DMS53 treated with DMSO at 0.1 percent for 48 hours (cell line): ENCODE measurements at regions not wholly inside any gene's neighbourhood (a gene's known extent, or its start where the extent isn't known, plus 50 kb on each side); places are given as distances from the start of the nearest gene placed in this dataset.

Experiments used
- DNase-seq: peaks from one replicate; lab custom pipeline; 2025; ENCODE audit not compliant: unreplicated experiment; lab: John Stamatoyannopoulos, UW

DNA sequence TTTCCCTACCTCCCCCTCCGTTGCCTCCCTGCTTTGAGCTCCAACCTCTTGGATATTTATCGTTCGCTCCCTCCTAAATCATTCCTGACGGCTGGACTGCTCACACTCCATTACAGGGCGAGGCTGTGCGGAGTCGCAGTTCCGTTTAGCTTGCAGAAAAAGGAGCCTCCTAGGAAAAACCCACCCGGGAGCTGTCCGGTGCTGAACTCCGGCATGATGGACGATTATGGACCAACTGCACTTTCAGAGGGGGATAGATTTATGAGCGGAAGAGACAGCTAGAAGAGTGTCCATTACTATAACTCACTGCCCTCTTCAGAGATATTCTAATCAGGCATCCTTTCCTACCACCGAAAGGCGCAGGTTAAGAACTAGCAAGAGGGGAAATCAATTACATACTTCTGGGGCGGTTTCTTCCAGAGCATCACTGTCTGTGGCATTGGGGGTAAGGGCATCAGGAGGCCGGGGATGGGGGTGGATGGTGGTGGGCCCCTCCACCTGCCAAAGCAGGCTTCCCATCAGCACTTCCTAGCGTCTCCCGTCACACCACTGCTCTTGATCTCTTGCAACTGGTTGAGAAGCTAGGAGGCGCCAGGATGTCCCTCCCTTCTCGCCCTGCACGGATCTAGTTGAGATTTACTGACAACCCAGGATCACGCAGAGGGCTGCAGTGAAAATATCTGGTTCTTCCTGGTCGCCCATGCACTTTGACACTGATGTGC is 251.2 kb downstream of the ENGASE start:
- no peak for DNase-seq

DNA sequence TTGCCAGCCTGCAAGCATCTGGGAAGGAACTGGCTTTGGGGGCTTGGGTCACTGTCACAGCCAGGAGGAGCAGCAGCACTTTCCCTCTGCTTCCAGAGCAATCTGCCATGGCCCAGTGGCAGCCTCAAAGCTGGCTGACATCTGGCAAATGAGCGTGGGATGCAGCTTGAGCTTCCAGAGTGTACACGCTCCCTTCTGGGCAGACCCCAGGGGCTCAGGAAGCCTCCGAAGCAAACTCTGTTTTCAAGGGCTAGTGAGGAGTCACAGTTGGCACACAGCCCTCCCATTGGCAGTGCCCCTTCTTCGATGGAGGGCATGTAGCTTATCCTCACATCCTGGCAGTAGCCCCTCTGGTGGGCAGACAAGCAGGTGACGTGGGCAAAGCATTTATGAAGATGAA is 249.6 kb downstream of the ENGASE start:
- DNase-seq: no peak

DNA sequence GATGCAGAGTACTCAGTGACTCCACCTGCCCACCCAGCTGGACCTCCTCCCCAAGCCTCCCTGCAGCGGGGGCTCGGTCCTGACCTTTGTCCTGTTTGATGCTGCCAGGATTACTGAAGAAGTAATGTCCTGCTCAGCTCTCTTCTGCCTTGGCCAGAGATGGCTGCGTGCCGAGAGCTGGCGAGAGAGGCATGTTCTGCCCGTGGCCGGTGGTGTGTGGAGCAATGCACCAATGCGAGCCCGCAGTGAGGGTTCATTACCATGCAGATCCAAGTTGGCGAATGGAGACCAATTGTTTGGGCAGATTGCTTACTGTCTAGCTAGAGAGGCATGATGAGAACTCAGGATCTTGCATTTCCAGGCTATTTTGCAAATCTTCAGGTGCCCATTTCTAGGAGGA is 248.9 kb downstream of the ENGASE start:
- DNase-seq: no peak

DNA sequence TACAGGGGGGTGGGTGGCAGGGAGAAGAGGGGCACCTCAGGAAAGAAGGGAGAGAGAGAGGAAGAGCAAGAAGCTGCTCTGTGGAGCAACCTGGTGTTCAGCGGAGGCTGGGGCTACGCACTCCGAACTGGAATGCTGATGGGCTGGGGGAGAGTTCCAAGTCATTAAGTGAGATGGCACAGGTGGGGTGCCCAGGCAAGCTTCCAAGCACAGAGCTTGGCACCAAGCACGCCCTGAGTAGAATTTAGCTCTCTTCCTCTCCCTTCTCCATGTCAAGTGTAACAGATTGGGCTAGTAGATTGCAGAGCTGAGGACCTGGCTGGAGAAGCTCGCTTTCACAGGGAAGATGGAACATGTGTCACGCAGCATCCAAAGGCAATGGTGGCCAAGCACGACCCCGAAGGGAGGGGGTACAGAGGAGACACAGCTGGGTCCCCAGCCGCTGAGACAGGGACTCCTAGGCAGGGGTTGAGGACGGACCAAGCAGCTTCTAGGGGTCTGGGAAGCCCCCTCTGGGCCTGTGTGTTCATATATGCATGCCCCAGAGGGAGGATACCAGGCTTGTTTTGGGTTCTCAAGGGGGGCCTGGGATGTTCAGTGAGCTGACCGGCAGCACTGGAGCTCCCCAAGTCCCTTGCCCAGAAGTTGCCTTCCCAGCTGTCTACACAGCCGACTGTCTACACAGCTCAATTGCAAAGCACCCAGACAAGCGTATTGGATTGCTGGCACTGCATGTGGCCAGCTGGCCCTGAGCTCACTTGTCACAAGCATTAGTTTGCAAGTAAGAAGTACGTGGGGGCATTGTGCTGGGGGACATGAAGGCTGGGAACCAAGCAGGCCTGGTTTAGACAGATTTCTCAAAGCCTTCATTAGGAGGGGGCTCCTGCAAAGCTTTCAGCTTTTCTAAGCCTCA is 247.8 kb downstream of the ENGASE start:
- no peak for DNase-seq

DNA sequence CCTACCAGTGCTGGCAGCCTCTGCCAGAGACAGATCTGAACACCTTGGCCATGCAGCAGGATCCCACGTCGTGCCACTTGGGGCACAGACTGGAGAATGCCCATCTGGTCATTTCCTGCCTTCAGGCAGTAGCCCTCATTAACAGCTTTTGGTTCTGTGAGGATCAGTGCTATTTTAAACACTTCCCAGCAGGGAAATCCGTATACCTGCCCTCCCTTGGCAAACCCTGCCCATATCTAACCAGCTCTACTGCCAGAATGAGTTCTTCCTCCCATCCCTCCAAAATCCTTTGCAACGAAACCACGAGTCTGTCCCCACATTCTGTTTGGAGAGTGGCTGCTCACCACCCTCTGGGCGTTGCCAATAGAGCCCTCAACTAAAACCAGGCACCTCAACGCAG is 245.7 kb downstream of the ENGASE start:
- DNase-seq: no peak

DNA sequence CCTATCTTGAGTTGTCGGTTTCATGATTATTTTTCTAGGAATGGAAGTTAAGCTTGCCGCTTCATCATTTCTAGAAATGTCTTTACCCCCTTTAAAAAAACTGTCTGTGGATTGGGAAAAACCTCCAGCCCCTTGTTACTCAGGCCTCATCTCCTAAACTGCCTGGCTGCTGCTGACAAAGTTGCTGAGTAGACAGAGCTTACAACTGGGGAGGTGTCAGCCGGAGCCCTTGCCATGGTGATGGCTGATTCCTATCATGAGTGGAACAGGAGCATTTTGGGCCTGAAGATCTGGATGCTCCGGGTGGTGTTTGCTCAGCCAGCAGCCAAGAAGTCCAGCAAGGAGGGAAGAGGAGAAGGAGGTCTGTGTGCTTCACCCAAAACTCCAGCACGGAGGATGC is 243.3 kb downstream of the ENGASE start:
- no peak for DNase-seq

DNA sequence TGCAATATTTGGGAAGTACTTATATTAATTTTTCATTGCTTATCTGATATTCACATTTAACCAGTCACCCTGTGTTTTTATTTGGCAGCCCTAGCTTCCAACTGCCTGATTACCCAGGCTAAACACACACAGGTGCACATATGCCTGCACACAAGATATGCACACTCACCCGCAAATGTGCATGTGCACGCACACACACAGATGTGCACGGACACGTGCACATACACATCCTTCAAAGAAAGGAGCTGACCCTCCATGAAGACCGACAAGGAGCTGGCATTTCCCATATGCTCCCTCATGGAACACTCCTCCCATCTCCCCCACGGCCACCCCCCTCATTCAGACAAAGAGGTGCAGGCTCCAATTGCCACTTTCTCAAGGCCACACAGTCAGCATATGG is 242.2 kb downstream of the ENGASE start:
- no peak for DNase-seq

DNA sequence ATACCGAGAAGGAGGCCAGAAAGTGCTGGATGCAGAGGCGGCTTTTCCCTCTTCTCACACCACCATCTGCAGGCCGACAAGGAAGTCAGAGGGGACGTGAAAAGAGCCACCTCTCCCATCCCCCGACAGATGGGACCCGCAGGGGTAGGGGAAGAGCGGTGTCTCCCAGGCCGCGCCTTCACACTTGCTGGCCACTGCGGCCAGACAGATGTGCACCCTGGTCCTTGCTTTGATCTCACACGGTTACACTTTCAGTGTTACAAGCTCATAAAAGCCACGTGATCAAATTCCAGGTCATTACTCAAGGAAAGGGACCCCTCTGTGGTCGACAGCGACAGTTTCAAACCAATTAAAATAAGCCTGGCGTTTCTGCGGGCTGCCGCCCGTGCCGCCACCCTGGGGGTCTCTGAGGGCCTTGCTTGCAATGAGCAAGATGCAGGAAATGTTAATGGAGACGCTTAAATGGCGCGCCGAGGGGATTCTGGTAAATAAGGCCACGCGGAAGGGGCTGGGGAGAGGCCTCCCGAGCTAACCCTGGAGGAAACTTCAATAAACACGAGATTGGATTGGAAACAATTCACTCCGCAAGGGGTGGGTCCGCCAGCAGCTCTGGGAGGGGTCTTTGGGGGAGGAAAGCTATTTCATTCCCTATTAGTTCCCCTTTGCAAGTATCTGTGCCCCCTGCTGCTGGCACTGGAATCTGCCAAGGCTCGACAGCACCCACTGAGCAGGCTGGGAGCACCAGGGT is 240.9 kb downstream of the ENGASE start:
- DNase-seq: no peak

DNA sequence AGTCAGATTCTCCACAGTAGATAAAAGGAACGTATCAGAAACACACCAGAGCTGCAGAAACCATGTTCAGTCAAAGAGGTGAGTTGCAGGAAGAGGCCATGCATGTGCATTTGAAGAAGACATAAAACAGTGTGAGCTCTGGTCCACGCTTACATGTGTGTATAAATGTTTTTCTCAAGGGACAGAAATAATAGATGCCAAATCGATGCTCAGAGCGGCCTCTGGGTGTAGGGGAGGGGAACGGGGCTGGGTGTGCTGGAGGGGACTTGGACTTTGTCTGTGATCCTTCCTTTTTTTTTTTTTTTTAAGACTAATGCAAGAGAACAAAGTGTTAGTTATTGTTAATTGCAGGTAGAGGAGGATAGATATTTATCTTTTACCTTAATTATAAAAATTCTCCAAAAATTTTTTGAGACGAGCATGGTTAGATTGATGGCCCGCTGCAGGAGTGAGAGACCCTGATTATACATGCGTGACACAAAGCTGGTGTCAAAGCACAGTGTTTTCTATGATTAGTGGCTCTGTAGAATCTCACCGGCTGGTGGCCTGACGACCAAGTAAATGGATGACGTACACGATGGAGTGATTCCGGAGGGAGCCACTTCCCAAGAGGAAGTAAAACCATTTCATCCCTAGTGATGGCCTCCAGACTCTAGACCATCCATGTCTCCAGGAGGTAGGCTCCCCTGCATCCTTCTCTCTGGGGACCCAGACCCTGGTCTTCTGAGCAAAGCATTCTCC is 240.2 kb downstream of the ENGASE start:
- DNase-seq: no peak

DNA sequence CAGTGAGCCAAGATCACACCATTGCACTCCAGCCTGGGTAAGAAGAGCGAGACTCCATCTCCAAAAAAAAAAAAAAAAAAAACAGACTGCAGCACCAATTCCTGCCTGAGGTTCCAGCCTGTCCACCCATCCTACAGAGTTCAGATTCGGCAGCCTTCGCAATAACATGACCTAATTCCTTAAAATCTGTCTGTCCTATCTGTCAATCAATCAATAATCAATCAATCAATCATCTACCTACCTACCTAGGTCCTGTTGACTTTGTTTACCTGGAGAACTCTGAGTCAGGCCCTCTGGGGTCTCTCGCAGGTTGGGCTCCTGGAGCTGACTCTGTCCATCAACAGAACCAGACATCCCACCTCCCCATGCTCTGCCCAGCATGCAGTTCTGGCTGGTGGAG is 236.7 kb downstream of the ENGASE start:
- DNase-seq: no peak

DNA sequence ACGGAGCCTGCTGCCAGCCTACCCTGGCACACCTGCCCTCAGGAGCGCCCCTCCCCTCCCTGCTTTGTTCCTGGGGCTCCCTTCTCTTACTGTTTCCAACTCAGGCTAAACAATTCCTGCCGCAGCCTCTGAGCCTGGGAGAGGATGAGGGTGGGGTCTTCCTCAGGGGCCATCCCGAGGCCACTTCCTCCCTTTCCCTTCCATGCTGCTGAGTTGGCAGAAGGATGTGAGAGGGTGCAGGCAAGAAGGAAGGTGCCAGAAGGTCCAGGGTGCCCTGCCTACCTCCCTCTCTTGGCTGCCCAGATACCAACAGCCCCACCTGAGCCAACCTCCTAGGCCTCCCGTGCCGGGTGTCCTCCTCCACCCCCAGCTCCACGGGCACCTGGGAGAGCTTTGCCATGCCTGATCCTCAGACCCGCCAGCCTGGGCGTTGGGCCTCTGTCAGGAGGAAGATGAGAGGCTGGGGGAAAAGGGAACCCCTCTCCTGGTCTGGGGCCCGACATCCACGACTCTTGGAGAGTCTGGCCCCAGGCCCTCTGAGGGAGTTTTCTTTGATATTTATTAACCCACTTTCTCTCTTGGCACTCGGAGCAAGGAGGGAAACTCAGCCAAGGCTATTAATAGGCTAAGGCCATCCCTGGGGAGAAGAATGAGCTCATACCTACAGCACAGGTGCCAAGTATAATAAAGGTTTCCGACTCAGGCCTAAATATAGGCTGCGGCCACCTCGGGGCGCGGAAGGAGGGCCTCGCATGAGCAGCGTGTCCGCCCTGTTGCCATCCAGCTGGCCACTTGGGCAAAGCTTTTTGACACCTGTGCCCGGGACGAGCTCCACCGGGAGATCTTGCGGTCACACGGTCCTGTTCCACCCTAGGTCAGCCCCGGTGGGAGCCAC is 232.0 kb downstream of the ENGASE start:
- DNase-seq: no peak

DNA sequence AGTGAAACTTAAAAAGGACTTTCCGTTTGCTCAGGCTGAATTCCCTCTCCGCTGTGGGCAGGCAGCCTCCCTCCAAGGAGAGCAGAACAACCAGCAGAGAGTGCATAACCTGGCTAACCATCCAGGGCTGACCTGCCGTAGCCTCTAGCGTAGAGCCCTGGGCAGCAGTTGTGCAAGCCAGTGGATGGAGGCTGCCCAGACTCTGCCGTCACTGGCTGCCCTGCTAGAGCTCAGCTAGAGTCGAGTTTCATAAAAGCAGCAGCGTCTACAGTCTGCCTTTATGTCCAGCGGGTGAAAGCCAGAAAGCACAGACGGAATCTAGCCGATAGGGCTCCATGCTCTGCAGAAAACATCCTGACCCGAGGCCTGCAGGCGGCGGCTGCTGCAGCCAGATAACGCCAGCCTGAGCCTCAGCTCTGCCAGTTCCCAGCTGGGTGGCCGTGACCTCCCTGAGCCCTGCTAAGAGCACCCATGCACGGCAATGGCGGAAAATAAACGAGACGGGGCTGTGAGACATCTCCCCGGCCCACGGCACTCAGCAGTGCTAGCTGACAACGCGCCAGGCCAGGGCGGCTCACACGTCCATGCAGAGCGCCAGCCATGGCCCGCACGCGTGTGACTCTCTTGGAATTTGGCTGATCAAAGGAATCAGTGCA is 231.3 kb downstream of the ENGASE start:
- no peak for DNase-seq

DNA sequence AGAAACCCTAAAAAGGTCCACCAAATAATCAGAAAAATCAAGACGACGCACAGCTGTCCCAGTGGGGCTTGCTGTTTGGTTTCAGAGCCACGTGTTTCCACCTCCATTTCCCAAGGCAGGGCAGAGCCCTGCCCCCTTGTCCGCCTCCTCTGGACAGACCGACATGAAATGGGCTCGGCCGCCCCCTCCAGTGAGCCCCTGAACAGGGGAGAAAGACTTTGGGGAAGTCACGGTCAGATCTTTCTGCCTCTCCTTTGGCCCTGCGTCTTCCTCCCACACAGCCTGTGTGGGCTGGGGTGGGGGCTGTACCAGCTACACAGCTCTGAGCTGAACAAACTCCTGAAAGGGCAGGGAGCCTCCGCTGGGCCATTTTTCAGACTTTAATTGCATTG is 230.7 kb downstream of the ENGASE start:
- DNase-seq: no peak

DNA sequence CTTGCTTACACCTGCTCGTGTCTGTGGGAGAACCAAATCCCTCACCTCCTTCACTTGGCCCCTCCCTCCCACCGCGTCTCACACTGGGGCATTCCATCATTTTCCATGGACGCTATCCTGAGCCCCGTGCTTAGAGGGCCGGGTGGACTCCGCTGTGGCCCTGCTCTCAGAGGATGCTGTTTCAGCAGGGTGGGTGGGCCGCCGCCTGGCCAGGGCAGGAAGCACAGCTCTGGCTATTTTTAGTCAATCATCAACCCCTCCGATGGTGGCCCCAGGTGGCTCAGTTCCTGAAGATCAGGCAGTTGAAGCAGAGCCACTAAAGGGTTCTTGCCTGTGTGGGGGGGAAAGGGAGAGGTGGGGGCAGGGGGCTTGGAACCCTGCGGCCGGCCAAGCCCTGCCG is 230.3 kb downstream of the ENGASE start:
- no peak for DNase-seq

DNA sequence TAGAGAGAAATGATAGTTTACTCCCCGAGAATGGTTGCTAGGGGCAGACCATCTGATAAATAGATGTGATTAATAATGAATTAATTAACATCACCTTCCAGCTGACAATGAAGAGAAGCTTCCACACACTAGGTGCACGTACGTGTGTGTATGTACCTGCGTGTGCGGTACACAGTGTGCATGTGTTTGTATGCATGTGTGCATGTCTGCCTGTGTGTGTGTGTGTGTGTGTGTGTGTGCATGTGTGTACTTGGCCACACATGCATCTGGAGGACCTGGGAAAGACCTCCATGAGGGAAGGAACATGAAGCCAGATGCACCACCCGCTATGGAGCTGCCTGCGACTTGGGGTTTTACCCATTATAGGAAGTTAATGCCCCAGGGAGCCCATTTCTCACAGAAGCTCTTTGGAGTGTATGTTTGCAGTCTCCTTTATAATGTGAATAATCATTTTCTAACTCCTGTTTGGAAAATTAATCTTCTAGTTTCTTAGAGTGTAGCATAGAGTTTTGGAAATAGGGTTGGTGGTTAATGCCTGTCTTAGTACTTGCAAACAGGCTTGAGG is 229.1 kb downstream of the ENGASE start:
- DNase-seq: no peak

DNA sequence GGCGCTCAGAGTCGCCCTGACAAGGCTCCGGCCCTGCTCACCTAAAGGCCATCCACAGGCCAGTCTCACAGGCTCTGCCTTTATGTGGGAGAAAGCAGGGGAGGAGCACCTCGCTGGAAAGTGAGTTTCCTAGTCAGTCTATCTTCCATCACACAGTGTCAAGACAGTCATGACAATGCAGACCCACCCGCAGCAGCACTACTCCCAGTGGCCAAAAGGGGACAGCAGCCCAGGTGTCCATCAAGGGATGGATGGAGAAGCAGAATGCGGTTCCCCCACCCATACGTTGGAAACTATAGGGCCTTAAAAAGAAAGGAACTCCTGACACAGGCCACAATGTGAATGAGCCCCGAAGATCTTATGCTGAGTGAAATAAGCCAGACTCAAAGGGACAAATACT is 226.8 kb downstream of the ENGASE start:
- DNase-seq: no peak

DNA sequence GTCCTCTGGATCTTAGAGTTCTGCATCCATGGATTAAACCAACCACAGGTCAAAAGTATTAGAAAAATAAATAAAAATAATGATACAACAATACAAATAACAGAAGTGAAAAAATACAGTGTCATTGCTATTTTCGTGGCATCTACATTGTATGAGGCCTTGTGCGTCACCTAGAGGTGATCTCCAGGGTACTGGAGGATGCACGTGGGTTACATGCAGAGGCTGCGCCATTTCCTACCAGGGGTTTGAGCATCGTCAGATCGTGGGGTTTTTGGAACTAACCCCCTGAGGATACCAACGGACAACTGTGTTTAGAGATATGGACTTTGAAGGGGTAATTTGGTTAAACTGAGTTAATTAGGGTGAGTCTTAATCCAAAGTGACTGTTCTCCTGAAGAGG is 224.7 kb downstream of the ENGASE start:
- no peak for DNase-seq

DNA sequence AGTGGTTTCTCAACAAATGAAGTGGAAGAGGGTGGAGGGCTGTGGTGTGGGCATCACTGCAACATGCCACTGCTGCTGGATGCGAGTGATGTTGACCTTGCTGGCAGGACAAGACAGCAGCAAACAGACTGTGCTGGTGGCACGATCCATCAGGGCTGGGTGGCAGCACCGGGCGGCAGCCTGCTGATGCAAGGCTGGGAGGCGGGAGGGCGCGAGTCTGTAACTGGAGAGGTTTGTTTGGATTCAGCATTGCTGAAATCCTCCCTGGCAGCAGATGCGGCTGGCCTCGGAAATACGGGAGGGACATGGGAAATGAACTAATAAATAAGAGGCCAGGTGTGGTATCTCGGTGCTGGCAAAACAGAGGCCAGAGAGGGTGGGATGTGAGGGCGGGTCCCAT is 224.2 kb downstream of the ENGASE start:
- no peak for DNase-seq

DNA sequence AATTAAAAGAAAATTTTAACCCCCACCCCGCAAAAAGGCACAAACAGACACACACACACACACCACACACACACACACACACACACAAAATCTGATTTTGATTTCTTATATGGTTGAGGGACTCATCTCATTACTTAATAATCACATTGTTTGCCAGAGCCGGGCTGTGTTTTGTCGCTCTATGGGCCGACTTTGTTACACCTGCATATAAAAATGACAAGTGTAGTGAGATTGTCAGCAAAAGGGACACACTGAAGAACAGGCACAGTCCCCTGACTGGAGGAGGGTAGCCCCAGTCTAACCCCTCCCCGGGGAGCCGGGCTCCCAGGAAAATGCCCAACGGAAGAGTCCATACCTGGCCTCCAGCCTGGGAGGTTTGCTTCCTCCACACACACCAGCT is 221.6 kb downstream of the ENGASE start:
- no peak for DNase-seq
